GM12878 (cell line): ENCODE measurements at regions not wholly inside any gene's neighbourhood (a gene's known extent, or its start where the extent isn't known, plus 50 kb on each side); places are given as distances from the start of the nearest gene placed in this dataset.

Experiments used
- ATAC-seq: fragments of 200-7000 bp; cut with Tn5 transposase; 3 replicates; pipeline ENCODE4 v1.9.1; 2020; ENCODE audit warnings: mild to moderate bottlenecking, moderate library complexity
- BruUV-seq: library from RNA; stranded (reverse); fragments of 400-500 nt; replicated peaks from 2 replicates; lab custom pipeline; 2021; lab: Mats Ljungman, UMichigan
- CTCF ChIA-PET: fragments of 300-600 bp; sonication (Branson Sonifier 250); formaldehyde crosslinking; extraction: SDS; loops from one replicate; lab custom pipeline; 2021; ENCODE audit warnings: inconsistent platforms; lab: Yijun Ruan, JAX
- POLR2A ChIA-PET: fragments of 350-600 bp; formaldehyde crosslinking; extraction: SDS; loops from one replicate; lab custom pipeline; 2021; ENCODE audit warnings: inconsistent platforms; lab: Charles Lee
- RAD21 ChIA-PET: fragments of 300-600 bp; sonication (Branson Sonifier 250); formaldehyde crosslinking; loops from one replicate; lab custom pipeline; 2023; ENCODE audit warnings: antibody characterized with exemption; ENCODE audit not compliant: unreplicated experiment; lab: Charles Lee
- SMC1A ChIA-PET: fragments of 300-600 bp; sonication (Branson Sonifier 250); formaldehyde crosslinking; loops from one replicate; lab custom pipeline; 2023; ENCODE audit not compliant: unreplicated experiment, uncharacterized antibody; lab: Charles Lee
- DNase-seq: peaks from one replicate; pipeline ENCODE4 v3.0.0-alpha.2; 2011; ENCODE audit warnings: low read depth, low spot score
- FAIRE-seq: peaks from 3 replicates; lab custom pipeline; 2011; peaks lifted over from hg19 to GRCh38; lab: Jason Lieb, UNC
- H2AFZ ChIP-seq: 2 replicates; pipeline ENCODE4 v1.6.0; 2011; ENCODE audit warnings: low read depth, low read length, control low read depth; ENCODE audit not compliant: control insufficient read depth
- H3K27ac ChIP-seq: 2 replicates; pipeline ENCODE4 v1.5.1; 2011; ENCODE audit warnings: control low read depth; ENCODE audit not compliant: control insufficient read depth, insufficient read depth
- H3K27me3 ChIP-seq, 2 experiments: replicated peaks in 1 of 2; 2 replicates each; pipeline versions ENCODE4 v1.6.0 to v1.6.1; 2011; ENCODE audit warnings: low read length in 1 of 2; ENCODE audit not compliant: control insufficient read depth in 2 of 2, insufficient read depth in 2 of 2
- H3K36me3 ChIP-seq, 2 experiments: 2 replicates each; pipeline ENCODE4 v1.5.1; 2011; ENCODE audit warnings: low read length in 1 of 2; ENCODE audit not compliant: control insufficient read depth in 2 of 2, insufficient read depth in 2 of 2
- H3K4me1 ChIP-seq: 2 replicates; pipeline ENCODE4 v1.6.1; 2011; ENCODE audit warnings: mild to moderate bottlenecking, low read length, moderate library complexity, mixed read lengths; ENCODE audit not compliant: control insufficient read depth, insufficient read depth
- H3K4me2 ChIP-seq: 2 replicates; pipeline ENCODE4 v1.6.0; 2011; ENCODE audit warnings: control low read depth; ENCODE audit not compliant: control insufficient read depth, insufficient read depth
- H3K4me3 ChIP-seq: fragments of 200-600 bp; sonication (generic); 2 replicates; pipeline ENCODE4 v1.5.1; 2016
- H3K79me2 ChIP-seq: 2 replicates; pipeline ENCODE4 v1.6.0; 2011; ENCODE audit warnings: low read length; ENCODE audit not compliant: control insufficient read depth, insufficient read depth
- H3K9ac ChIP-seq: 2 replicates; pipeline ENCODE4 v1.8.0; 2011; ENCODE audit warnings: low read length, control low read depth, mixed read lengths; ENCODE audit not compliant: control insufficient read depth, insufficient read depth
- H3K9me3 ChIP-seq: replicated peaks from 3 replicates; pipeline ENCODE4 v1.5.1; 2011; ENCODE audit warnings: mild to moderate bottlenecking, low read length; ENCODE audit not compliant: control insufficient read depth, insufficient read depth
- H4K20me1 ChIP-seq: 2 replicates; pipeline ENCODE4 v1.6.0; 2011; ENCODE audit not compliant: control insufficient read depth, insufficient read depth
- NFYB ChIP-seq: IDR thresholded peaks from 2 replicates; pipeline ENCODE4 v1.6.1; 2011; ENCODE audit warnings: low read depth, mild to moderate bottlenecking, low read length, improper control_type of control experiment, moderate library complexity; ENCODE audit not compliant: insufficient read depth
- POLR2AphosphoS2 ChIP-seq: IDR thresholded peaks from 2 replicates; pipeline ENCODE4 v1.6.1; 2011; ENCODE audit warnings: low read depth, mild to moderate bottlenecking, low read length, improper control_type of control experiment, moderate library complexity
- RCOR1 ChIP-seq: conservative IDR thresholded peaks from 2 replicates; pipeline ENCODE4 v1.6.1; 2012; ENCODE audit warnings: low read depth, low read length, improper control_type of control experiment
- SMC3 ChIP-seq: IDR thresholded peaks from 2 replicates; pipeline ENCODE4 v1.6.1; 2011; ENCODE audit warnings: low read length, improper control_type of control experiment, borderline replicate concordance
- ZBTB33 ChIP-seq: fragments of 450-650 bp; IDR thresholded peaks from 2 replicates; pipeline ENCODE4 v1.6.1; 2017; ENCODE audit warnings: mild to moderate bottlenecking
- ZNF274 ChIP-seq: IDR thresholded peaks from one replicate; pipeline ENCODE4 v1.8.0; 2011; ENCODE audit not compliant: insufficient read length, insufficient read depth
- WGBS: methylation state at CpG from one replicate; pipeline ENCODE4 v1.1.6; 2016; ENCODE audit warnings: low lambda C conversion rate; ENCODE audit not compliant: insufficient replicate concordance, insufficient coverage; ENCODE audit errors: missing lambda C conversion rate; 5-methylcytosine and 5-hydroxymethylcytosine counted together
- in situ Hi-C: fragments of 300-500 bp; cut with MboI; formaldehyde crosslinking; loops from 9 replicates; pipeline ENCODE4 v1.14.3; 2018; ENCODE audit warnings: mixed read lengths
- intact Hi-C: fragments of 100-400 bp; cut with micrococcal nuclease; formaldehyde crosslinking; loops from one replicate; pipeline ENCODE4 v1.14.2; 2022; ENCODE audit not compliant: unreplicated experiment
- TF ChIP-seq, protein P1 (sequence below): fragments of 450-650 bp; formaldehyde crosslinking; IDR thresholded peaks from 2 replicates; pipeline ENCODE4 v1.4.0; 2020; ENCODE audit warnings: mild to moderate bottlenecking, moderate library complexity
- TF ChIP-seq, protein P2 (sequence below): fragments of 450-650 bp; IDR thresholded peaks from 2 replicates; pipeline ENCODE4 v1.6.1; 2016; ENCODE audit warnings: mild to moderate bottlenecking

DNA sequence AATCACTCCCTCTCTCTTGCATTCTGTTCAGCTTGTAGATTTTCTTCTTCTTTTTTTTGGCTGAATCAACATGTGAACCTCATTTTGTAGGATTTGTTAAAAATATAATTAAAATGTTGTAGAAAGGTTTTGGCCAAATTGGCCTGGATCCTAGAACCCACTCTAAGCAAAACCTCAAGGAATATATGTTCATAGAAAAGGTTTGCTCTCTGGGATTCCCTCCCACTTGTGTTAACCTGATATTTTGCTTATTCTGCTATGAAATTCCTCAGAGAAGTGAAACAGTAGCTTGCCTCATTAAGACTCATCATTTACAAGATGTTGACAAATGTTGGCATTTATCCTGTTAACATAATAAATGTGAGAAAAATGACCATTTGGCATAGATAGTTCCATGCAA, 456.7 kb downstream of the TMEM182 start:
- Histone ChIP-seq H3K4me1 (no peaks in the 10 kb centered on the region), H3K36me3 (no peaks in the 10 kb centered on the region), H3K27me3 (no peaks in the 10 kb centered on the region), H3K4me3 (no peak overlapping the region), H2AFZ (no peak overlapping the region), H3K79me2 (no peaks in the 10 kb centered on the region), H3K9me3 (no peaks in the 10 kb centered on the region), H3K9ac (no peak overlapping the region), H3K27ac (no peak overlapping the region), H3K4me2 (no peak overlapping the region), H4K20me1 (no peaks in the 10 kb centered on the region)
- intact Hi-C loops, result no loop called here
- DNase-seq, result no peak
- POLR2A ChIA-PET, result no interaction called here
- TF ChIP-seq RCOR1 (no peak), ZNF274 (no peak), POLR2AphosphoS2 (no peak)
- TF ChIP-seq, protein P1, sequence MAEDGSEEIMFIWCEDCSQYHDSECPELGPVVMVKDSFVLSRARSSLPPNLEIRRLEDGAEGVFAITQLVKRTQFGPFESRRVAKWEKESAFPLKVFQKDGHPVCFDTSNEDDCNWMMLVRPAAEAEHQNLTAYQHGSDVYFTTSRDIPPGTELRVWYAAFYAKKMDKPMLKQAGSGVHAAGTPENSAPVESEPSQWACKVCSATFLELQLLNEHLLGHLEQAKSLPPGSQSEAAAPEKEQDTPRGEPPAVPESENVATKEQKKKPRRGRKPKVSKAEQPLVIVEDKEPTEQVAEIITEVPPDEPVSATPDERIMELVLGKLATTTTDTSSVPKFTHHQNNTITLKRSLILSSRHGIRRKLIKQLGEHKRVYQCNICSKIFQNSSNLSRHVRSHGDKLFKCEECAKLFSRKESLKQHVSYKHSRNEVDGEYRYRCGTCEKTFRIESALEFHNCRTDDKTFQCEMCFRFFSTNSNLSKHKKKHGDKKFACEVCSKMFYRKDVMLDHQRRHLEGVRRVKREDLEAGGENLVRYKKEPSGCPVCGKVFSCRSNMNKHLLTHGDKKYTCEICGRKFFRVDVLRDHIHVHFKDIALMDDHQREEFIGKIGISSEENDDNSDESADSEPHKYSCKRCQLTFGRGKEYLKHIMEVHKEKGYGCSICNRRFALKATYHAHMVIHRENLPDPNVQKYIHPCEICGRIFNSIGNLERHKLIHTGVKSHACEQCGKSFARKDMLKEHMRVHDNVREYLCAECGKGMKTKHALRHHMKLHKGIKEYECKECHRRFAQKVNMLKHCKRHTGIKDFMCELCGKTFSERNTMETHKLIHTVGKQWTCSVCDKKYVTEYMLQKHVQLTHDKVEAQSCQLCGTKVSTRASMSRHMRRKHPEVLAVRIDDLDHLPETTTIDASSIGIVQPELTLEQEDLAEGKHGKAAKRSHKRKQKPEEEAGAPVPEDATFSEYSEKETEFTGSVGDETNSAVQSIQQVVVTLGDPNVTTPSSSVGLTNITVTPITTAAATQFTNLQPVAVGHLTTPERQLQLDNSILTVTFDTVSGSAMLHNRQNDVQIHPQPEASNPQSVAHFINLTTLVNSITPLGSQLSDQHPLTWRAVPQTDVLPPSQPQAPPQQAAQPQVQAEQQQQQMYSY (CRISPR knock-in tag), result no peak
- FAIRE-seq, result no peak
- CTCF ChIA-PET, result no interaction called here
- ATAC-seq, result no peak
- RAD21 ChIA-PET, result no interaction called here
- no TSS peak for BruUV-seq
- in situ Hi-C loops, result no loop called here
- SMC1A ChIA-PET, result no interaction called here

DNA sequence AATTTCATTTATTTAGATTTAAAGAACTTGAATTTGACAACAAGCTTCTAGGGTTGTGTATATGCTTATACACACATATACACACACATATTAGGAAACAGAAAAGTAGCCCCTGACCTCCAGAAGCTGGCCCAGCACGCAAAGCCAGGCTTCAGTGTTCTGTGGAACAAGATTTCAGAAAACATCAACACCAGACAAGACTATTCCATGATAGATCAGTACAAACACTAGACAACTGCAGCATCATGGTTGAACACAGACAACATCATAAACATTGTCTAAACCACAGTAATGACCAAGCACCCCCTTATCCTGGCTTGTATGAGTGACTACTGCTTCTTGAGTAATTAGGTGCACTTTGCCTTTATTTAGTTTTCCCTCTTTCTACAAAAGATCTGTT, 457.6 kb downstream of the TMEM182 start:
- intact Hi-C loops, result no loop called here
- Histone ChIP-seq H3K4me3 (no peak overlapping the region), H3K36me3 (no peaks in the 10 kb centered on the region), H3K27ac (no peak overlapping the region), H3K9ac (no peak overlapping the region), H4K20me1 (no peaks in the 10 kb centered on the region), H3K4me2 (no peak overlapping the region), H3K9me3 (no peaks in the 10 kb centered on the region), H3K79me2 (no peaks in the 10 kb centered on the region), H3K4me1 (no peaks in the 10 kb centered on the region), H3K27me3 (no peaks in the 10 kb centered on the region), H2AFZ (no peak overlapping the region)
- ChIA-PET POLR2A (no interaction called here), RAD21 (no interaction called here), SMC1A (no interaction called here), CTCF (no interaction called here)
- DNase-seq, result no peak
- in situ Hi-C loops, result no loop called here
- FAIRE-seq, result no peak
- no peak for ATAC-seq
- BruUV-seq, result no TSS peak
- 0% methylated on average over 1 of the region's 1 CpG for WGBS
- no peak for TF ChIP-seq ZBTB33
- no peak for TF ChIP-seq NFYB
- TF ChIP-seq, protein P2, sequence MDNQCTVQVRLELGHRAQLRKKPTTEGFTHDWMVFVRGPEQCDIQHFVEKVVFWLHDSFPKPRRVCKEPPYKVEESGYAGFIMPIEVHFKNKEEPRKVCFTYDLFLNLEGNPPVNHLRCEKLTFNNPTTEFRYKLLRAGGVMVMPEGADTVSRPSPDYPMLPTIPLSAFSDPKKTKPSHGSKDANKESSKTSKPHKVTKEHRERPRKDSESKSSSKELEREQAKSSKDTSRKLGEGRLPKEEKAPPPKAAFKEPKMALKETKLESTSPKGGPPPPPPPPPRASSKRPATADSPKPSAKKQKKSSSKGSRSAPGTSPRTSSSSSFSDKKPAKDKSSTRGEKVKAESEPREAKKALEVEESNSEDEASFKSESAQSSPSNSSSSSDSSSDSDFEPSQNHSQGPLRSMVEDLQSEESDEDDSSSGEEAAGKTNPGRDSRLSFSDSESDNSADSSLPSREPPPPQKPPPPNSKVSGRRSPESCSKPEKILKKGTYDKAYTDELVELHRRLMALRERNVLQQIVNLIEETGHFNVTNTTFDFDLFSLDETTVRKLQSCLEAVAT, result no peak
- no peak for TF ChIP-seq SMC3
